GM12873 (cell line): ENCODE measurements at regions not wholly inside any gene's neighbourhood (a gene's known extent, or its start where the extent isn't known, plus 50 kb on each side); places are given as distances from the start of the nearest gene placed in this dataset.

ENCODE experiments used
- TF ChIP-seq, protein P1 (sequence below): IDR thresholded peaks from 2 replicates; pipeline ENCODE4 v1.5.1; 2012; ENCODE audit warnings: low read depth, mild to moderate bottlenecking, moderate library complexity, low read length, control low read depth; ENCODE audit not compliant: insufficient read depth; ENCODE audit errors: missing control alignments

- TF ChIP-seq, protein P1, sequence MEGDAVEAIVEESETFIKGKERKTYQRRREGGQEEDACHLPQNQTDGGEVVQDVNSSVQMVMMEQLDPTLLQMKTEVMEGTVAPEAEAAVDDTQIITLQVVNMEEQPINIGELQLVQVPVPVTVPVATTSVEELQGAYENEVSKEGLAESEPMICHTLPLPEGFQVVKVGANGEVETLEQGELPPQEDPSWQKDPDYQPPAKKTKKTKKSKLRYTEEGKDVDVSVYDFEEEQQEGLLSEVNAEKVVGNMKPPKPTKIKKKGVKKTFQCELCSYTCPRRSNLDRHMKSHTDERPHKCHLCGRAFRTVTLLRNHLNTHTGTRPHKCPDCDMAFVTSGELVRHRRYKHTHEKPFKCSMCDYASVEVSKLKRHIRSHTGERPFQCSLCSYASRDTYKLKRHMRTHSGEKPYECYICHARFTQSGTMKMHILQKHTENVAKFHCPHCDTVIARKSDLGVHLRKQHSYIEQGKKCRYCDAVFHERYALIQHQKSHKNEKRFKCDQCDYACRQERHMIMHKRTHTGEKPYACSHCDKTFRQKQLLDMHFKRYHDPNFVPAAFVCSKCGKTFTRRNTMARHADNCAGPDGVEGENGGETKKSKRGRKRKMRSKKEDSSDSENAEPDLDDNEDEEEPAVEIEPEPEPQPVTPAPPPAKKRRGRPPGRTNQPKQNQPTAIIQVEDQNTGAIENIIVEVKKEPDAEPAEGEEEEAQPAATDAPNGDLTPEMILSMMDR, result no peak
These were observed 51.5 kb upstream of the MAP3K1 start for GRCh38 chr5:56763711-56764466.

GRCh38 chr5:56763182-56763581 lies 52.2 kb upstream of the MAP3K1 start:
- TF ChIP-seq, protein P1, result no peak

GRCh38 chr5:56761151-56761885 lies 54.0 kb upstream of the MAP3K1 start:
- TF ChIP-seq, protein P1, result no peak

- TF ChIP-seq, protein P1, result no peak
These were observed 54.6 kb upstream of the MAP3K1 start for GRCh38 chr5:56760723-56761122.

GRCh38 chr5:56759521-56760216 lies 55.7 kb upstream of the MAP3K1 start:
- TF ChIP-seq, protein P1, result no peak

- TF ChIP-seq, protein P1, result no peak
These were observed 58.3 kb upstream of the MAP3K1 start for GRCh38 chr5:56757077-56757476.

DNA sequence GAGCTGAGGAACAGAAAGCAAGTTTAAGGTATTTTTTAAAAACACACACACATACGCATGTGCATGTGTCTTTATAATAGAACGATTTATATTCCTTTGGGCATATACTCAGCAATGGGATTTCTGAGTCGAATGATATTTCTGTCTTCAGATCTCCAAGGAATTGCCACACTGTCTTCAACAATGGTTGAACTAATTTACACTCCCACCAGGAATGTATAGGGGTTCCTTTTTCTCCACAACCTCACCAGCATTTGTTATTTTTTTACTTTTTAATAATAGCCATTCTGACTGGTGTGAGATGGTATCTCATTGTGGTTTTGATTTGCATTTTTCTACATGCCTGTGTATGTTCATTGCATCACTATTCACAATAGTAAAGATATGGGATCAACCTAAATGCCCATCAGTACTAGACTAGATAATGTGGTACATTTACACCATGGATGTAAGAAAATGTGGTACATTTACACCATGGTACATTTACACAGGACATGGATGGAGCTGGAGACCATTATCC lies 60.3 kb upstream of the MAP3K1 start:
- TF ChIP-seq, protein P1, result no peak
